UCSD-AML1 (cell line): ENCODE measurements at regions not wholly inside any gene's neighbourhood (a gene's known extent, or its start where the extent isn't known, plus 50 kb on each side); places are given as distances from the start of the nearest gene placed in this dataset.
"Not testable (repeated sequence)": the region's sequence is repeated elsewhere in the genome, so short reads cannot be mapped to it uniquely, and the experiment has no call there.

ENCODE experiments used
- DNase-seq: peaks from one replicate; lab custom pipeline; 2025; ENCODE audit not compliant: unreplicated experiment; lab: John Stamatoyannopoulos, UW

GRCh38 chr6:9236443-9236842, 801.1 kb upstream of the SLC35B3 start:
- no peak for DNase-seq

- no peak for DNase-seq
Observed at GRCh38 chr6:9233686-9234085, 798.3 kb upstream of the SLC35B3 start.

- DNase-seq, result no peak
Observed at GRCh38 chr6:9233226-9233625, 797.9 kb upstream of the SLC35B3 start.

GRCh38 chr6:9225441-9225871, 790.1 kb upstream of the SLC35B3 start:
- DNase-seq, result no peak

- no peak for DNase-seq
Observed at GRCh38 chr6:9224539-9224938, 789.2 kb upstream of the SLC35B3 start.

GRCh38 chr6:9213717-9214116, 778.4 kb upstream of the SLC35B3 start:
- DNase-seq, result not testable (repeated sequence)

- no peak for DNase-seq
Observed at GRCh38 chr6:9208966-9209365, 773.6 kb upstream of the SLC35B3 start.

GRCh38 chr6:9205645-9206044, 770.3 kb upstream of the SLC35B3 start:
- DNase-seq, result no peak

- DNase-seq, result no peak
Observed at GRCh38 chr6:9204171-9204570, 768.8 kb upstream of the SLC35B3 start.

- DNase-seq, result no peak
Observed at GRCh38 chr6:9200712-9201111, 765.4 kb upstream of the SLC35B3 start.

- no peak for DNase-seq
Observed at GRCh38 chr6:9197726-9198125, 762.4 kb upstream of the SLC35B3 start.

GRCh38 chr6:9195322-9195721, 760.0 kb upstream of the SLC35B3 start:
- no peak for DNase-seq

- DNase-seq, result no peak
Observed at GRCh38 chr6:9192405-9192909, 757.1 kb upstream of the SLC35B3 start.

- no peak for DNase-seq
Observed at GRCh38 chr6:9186148-9186547, 750.8 kb upstream of the SLC35B3 start.

GRCh38 chr6:9178071-9178470, 742.7 kb upstream of the SLC35B3 start:
- no peak for DNase-seq

GRCh38 chr6:9173229-9173628, 737.9 kb upstream of the SLC35B3 start:
- no peak for DNase-seq

GRCh38 chr6:9172096-9172495, 736.8 kb upstream of the SLC35B3 start:
- DNase-seq, result no peak

- no peak for DNase-seq
Observed at GRCh38 chr6:9168669-9169068, 733.3 kb upstream of the SLC35B3 start.

GRCh38 chr6:9161731-9162130, 726.4 kb upstream of the SLC35B3 start:
- no peak for DNase-seq

- DNase-seq, result no peak
Observed at GRCh38 chr6:9159051-9159450, 723.7 kb upstream of the SLC35B3 start.

- DNase-seq, result no peak
Observed at GRCh38 chr6:9155836-9156235, 720.5 kb upstream of the SLC35B3 start.

GRCh38 chr6:9143140-9143539, 707.8 kb upstream of the SLC35B3 start:
- DNase-seq, result no peak

GRCh38 chr6:9140951-9141460, 705.7 kb upstream of the SLC35B3 start:
- DNase-seq, result no peak
